OCI-LY7 (cell line): ENCODE measurements at regions not wholly inside any gene's neighbourhood (a gene's known extent, or its start where the extent isn't known, plus 50 kb on each side); places are given as distances from the start of the nearest gene placed in this dataset.

Experiments used
- BruUV-seq: library from RNA; stranded (reverse); fragments of 400-500 nt; replicated peaks from 2 replicates; lab custom pipeline; 2021; lab: Mats Ljungman, UMichigan
- CTCF ChIA-PET: fragments of 300-600 bp; sonication (Branson Sonifier 250); formaldehyde crosslinking; loops from one replicate; lab custom pipeline; 2022; ENCODE audit warnings: antibody characterized with exemption; ENCODE audit not compliant: unreplicated experiment; lab: Charles Lee
- POLR2A ChIA-PET: fragments of 300-600 bp; sonication (Branson Sonifier 250); formaldehyde crosslinking; loops from one replicate; lab custom pipeline; 2022; ENCODE audit warnings: antibody characterized with exemption; lab: Charles Lee
- DNase-seq: peaks from one replicate; pipeline ENCODE4 v3.0.0-alpha.2; 2015; ENCODE audit warnings: low spot score
- H2AFZ ChIP-seq: fragments of 200-600 bp; sonication (generic), shearing (Covaris generic); 2 replicates; pipeline ENCODE4 v1.6.1; 2014; ENCODE audit warnings: mild to moderate bottlenecking, antibody characterized with exemption, low read length, moderate library complexity
- H3K27ac ChIP-seq: fragments of 200-600 bp; sonication (generic); 2 replicates; pipeline ENCODE4 v1.5.1; 2014; ENCODE audit warnings: mixed run types, low read depth, mild to moderate bottlenecking, moderate library complexity, low read length, inconsistent platforms; ENCODE audit not compliant: poor library complexity, severe bottlenecking
- H3K36me3 ChIP-seq: fragments of 200-600 bp; sonication (generic); 2 replicates; pipeline ENCODE4 v1.6.1; 2014; ENCODE audit warnings: mild to moderate bottlenecking, antibody characterized with exemption, low read length, moderate library complexity, mixed read lengths; ENCODE audit not compliant: insufficient read depth
- H3K4me1 ChIP-seq: fragments of 200-600 bp; sonication (generic); 2 replicates; pipeline ENCODE4 v1.5.1; 2014; ENCODE audit warnings: mild to moderate bottlenecking, low read length; ENCODE audit not compliant: insufficient read depth, poor library complexity, severe bottlenecking
- H3K4me2 ChIP-seq: fragments of 200-600 bp; sonication (generic); 2 replicates; pipeline ENCODE4 v1.6.1; 2014; ENCODE audit warnings: mild to moderate bottlenecking, low read length
- H3K4me3 ChIP-seq: fragments of 200-600 bp; sonication (generic); 2 replicates; pipeline ENCODE4 v1.5.1; 2014; ENCODE audit warnings: mild to moderate bottlenecking, low read depth, low read length; ENCODE audit not compliant: poor library complexity, severe bottlenecking
- H3K79me2 ChIP-seq: fragments of 200-600 bp; sonication (generic); 2 replicates; pipeline ENCODE4 v1.6.1; 2016; ENCODE audit warnings: low read depth, mild to moderate bottlenecking, low read length, moderate library complexity, mixed read lengths; ENCODE audit not compliant: insufficient read depth
- H3K9me2 ChIP-seq: fragments of 200-600 bp; sonication (generic); 2 replicates; pipeline ENCODE4 v1.6.1; 2016; ENCODE audit warnings: mild to moderate bottlenecking, low read length, mixed read lengths; ENCODE audit not compliant: insufficient read depth
- H3K9me3 ChIP-seq: fragments of 200-600 bp; sonication (generic); 2 replicates; pipeline ENCODE4 v1.6.1; 2014; ENCODE audit warnings: mild to moderate bottlenecking, mixed run types, low read length, mixed read lengths
- H4K20me1 ChIP-seq: fragments of 200-600 bp; sonication (generic); 2 replicates; pipeline ENCODE4 v1.6.1; 2014; ENCODE audit warnings: mild to moderate bottlenecking, antibody characterized with exemption, low read length, moderate library complexity, mixed read lengths; ENCODE audit not compliant: insufficient read depth
- CTCF ChIP-seq: fragments of 200-600 bp; sonication (generic); conservative IDR thresholded peaks from 2 replicates; pipeline ENCODE4 v1.5.1; 2014; ENCODE audit warnings: mild to moderate bottlenecking, antibody characterized with exemption, low read length, moderate library complexity, mixed read lengths
- EZH2phosphoT487 ChIP-seq: fragments of 200-600 bp; sonication (generic); IDR thresholded peaks from 2 replicates; pipeline ENCODE4 v1.6.1; 2018; ENCODE audit warnings: low read depth, borderline replicate concordance, mild to moderate bottlenecking, mixed run types, antibody characterized with exemption, low read length, moderate library complexity, mixed read lengths
- intact Hi-C: fragments of 100-400 bp; cut with micrococcal nuclease; formaldehyde crosslinking; loops from one replicate; pipeline ENCODE4 v1.10.0; 2022; ENCODE audit not compliant: unreplicated experiment

- Histone ChIP-seq H3K4me2 (no peak overlapping the region), H4K20me1 (no peaks in the 10 kb centered on the region), H3K9me3 (no peaks in the 10 kb centered on the region), H3K36me3 (no peaks in the 10 kb centered on the region), H3K9me2 (no peaks in the 10 kb centered on the region), H3K4me3 (no peak overlapping the region), H3K79me2 (no peaks in the 10 kb centered on the region), H3K27ac (no peak overlapping the region), H2AFZ (no peak overlapping the region), H3K4me1 (no peaks in the 10 kb centered on the region)
- BruUV-seq: no TSS peak
- TF ChIP-seq EZH2phosphoT487 (no peak), CTCF (no peak)
- no peak for DNase-seq
- POLR2A ChIA-PET: no interaction called here
- CTCF ChIA-PET: no interaction called here
- intact Hi-C loops: no loop called here
Observed at GRCh38 chr14:104376202-104377140, 203.1 kb upstream of the C14orf180 start.

- no TSS peak for BruUV-seq
- H3K4me3 ChIP-seq: no peak overlapping the region
Observed at GRCh38 chr14:104377256-104377655, 202.3 kb upstream of the C14orf180 start.

More at GRCh38 chr14:104377256-104377655, 202.3 kb upstream of the C14orf180 start:
- Histone ChIP-seq H3K9me2 (no peaks in the 10 kb centered on the region), H3K9me3 (no peaks in the 10 kb centered on the region), H4K20me1 (no peaks in the 10 kb centered on the region), H3K79me2 (no peaks in the 10 kb centered on the region), H3K4me2 (no peak overlapping the region), H2AFZ (no peak overlapping the region), H3K27ac (no peak overlapping the region), H3K36me3 (no peaks in the 10 kb centered on the region), H3K4me1 (no peaks in the 10 kb centered on the region)
- TF ChIP-seq EZH2phosphoT487: no peak
- TF ChIP-seq CTCF: no peak
- ChIA-PET CTCF (no interaction called here), POLR2A (no interaction called here)
- intact Hi-C loops: no loop called here
- no peak for DNase-seq
